Ovary (tissue), 7 donors: ENCODE measurements at regions not wholly inside any gene's neighbourhood (a gene's known extent, or its start where the extent isn't known, plus 50 kb on each side); places are given as distances from the start of the nearest gene placed in this dataset.

Experiments used
- DNase-seq, 5 donors: peaks; one replicate each; pipeline ENCODE4 v3.0.0-alpha.2; 2019 to 2020
- H3K27ac ChIP-seq, 2 donors: fragments of 200-600 bp; one replicate each; pipeline versions ENCODE4 v1.5.1 to v1.8.0; 2019 to 2022
- H3K27me3 ChIP-seq: fragments of 200-600 bp; one replicate; pipeline ENCODE4 v1.8.0; 2022
- H3K36me3 ChIP-seq: fragments of 200-600 bp; sonication (generic); one replicate; pipeline ENCODE4 v1.5.1; 2019
- H3K4me1 ChIP-seq: one replicate; pipeline ENCODE4 v1.8.1; 2013; ENCODE audit warnings: mild to moderate bottlenecking, moderate library complexity; ENCODE audit not compliant: insufficient read depth
- H3K4me3 ChIP-seq: fragments of 200-600 bp; sonication (generic); one replicate; pipeline ENCODE4 v1.5.1; 2017
- H3K9me3 ChIP-seq, 2 donors: fragments of 200-600 bp in 1 of 2; sonication (generic) in 1 of 2; one replicate each; pipeline versions ENCODE4 v1.5.1 to v1.8.1; 2013 to 2019; ENCODE audit warnings: mild to moderate bottlenecking in 1 of 2, moderate library complexity in 1 of 2
- EP300 ChIP-seq: sonication (generic); formaldehyde crosslinking; IDR thresholded peaks from one replicate; pipeline ENCODE4 v1.6.1; 2017; ENCODE audit warnings: antibody characterized with exemption
- POLR2A ChIP-seq: fragments of 450-650 bp; IDR thresholded peaks from one replicate; pipeline ENCODE4 v1.6.1; 2017; ENCODE audit warnings: antibody characterized with exemption, mild to moderate bottlenecking, moderate library complexity
- WGBS, 3 donors: extraction: QIAGEN DNeasy Blood & Tissue Kit in 1 of 3; methylation state at CpG; one replicate each; pipeline versions ENCODE4 v1.1.5 to v1.1.7; 2013 to 2017; 5-methylcytosine and 5-hydroxymethylcytosine counted together
- intact Hi-C, 4 donors: fragments of 100-400 bp; cut with DNase I; formaldehyde crosslinking; loops; one replicate each; pipeline versions ENCODE4 v1.11.0 to v1.15.1; 2022 to 2023
- TF ChIP-seq, protein P1 (sequence below), 3 donors: fragments of 450-650 bp in 2 of 3; fragments of 200-600 bp in 1 of 3; IDR thresholded peaks; one replicate each; pipeline versions ENCODE4 v1.5.1 to v1.8.0; 2016 to 2022; ENCODE audit warnings: antibody characterized with exemption in 3 of 3, mild to moderate bottlenecking in 1 of 3
- donor health status: DM: no; HTN: no; CAD: no; lungs with moderate emphysema.
- donor health status: DM: no; HTN: no; CAD: no.
- donor health status: Bipolar disorder and iron deficiency.
- donor health status: DM: no; HTN: no; CAD: no.
- donor health status: DM: yes; HTN: yes; CAD: no.

DNA sequence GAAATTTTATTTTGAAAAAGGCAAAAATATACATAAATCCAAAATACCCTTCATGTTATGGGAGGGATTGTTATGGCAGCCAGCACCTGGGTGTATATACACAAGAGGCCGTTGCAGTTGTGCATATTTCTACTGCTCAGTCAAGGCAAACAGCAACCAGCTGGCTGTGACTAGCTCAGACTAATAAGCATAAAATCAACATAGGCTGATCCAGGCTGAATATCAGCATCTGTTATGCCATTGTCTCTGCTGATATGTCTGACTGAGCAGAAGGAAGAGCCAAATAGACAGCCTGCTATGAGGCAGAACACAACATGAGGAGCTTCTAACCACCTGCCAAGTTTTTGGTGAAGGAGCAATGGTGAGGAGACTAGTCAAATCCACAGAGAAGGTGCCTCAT is 457.5 kb upstream of the ALCAM start:
- no peak overlapping the region for H3K27ac ChIP-seq
- H3K27me3 ChIP-seq, result no peaks in the 10 kb centered on the region
- DNase-seq, result no peak
- TF ChIP-seq EP300, result no peak
- no peak for TF ChIP-seq POLR2A
- TF ChIP-seq, protein P1, sequence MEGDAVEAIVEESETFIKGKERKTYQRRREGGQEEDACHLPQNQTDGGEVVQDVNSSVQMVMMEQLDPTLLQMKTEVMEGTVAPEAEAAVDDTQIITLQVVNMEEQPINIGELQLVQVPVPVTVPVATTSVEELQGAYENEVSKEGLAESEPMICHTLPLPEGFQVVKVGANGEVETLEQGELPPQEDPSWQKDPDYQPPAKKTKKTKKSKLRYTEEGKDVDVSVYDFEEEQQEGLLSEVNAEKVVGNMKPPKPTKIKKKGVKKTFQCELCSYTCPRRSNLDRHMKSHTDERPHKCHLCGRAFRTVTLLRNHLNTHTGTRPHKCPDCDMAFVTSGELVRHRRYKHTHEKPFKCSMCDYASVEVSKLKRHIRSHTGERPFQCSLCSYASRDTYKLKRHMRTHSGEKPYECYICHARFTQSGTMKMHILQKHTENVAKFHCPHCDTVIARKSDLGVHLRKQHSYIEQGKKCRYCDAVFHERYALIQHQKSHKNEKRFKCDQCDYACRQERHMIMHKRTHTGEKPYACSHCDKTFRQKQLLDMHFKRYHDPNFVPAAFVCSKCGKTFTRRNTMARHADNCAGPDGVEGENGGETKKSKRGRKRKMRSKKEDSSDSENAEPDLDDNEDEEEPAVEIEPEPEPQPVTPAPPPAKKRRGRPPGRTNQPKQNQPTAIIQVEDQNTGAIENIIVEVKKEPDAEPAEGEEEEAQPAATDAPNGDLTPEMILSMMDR (IDR thresholded peaks at IDR 0.05), result no peak
- 3 to 7% (median 6%) methylated on average over 1 of the region's 1 CpG for WGBS, 3 donors
- H3K4me1 ChIP-seq, result peaks cover 4% of the 10 kb centered on the region
- H3K9me3 ChIP-seq, result no peaks in the 10 kb centered on the region
- no peaks in the 10 kb centered on the region for H3K36me3 ChIP-seq
- intact Hi-C loops, result no loop called here
- no peak overlapping the region for H3K4me3 ChIP-seq

DNA sequence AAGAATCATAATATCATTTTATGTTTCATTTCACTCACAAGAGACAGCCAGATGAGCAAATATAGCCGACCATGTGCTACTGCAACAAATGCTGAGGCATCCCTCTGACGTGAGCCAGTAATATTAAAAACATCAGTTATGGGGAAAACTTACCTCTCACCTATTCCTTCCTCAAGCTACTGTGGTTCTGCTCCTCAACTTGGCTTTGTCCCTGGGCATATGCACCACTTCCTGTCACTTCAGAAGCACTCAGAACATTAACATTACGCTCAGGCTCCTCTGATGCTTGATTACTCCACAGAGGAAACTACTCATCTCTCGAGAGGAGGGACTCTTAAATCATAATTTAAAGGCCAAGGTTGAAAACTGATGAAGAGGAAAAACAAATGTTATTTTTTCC is 457.0 kb upstream of the ALCAM start:
- intact Hi-C loops, result no loop called here

DNA sequence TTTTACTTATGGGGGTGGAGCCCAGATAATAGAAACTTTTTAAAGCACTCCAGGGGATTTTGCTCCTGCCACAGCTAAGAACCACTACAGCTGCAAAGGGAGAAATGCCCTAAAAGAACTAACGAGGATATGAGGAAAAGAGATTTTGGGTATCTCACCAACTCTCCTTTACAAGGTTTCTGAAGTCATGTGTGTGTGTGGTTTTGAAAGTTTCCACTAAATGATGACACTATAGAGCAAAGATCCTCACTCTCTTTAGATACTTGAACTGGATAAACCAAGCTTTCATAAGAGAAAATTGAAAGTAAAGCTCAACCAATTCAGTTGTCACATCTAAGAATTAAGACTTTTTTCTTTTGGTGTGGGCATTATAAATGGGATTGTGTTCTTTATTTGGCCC is 455.3 kb upstream of the ALCAM start:
- no peak for TF ChIP-seq EP300
- no peak for TF ChIP-seq POLR2A
- TF ChIP-seq, protein P1 (IDR thresholded peaks at IDR 0.05), result no peak
- Histone ChIP-seq H3K9me3 (no peaks in the 10 kb centered on the region), H3K4me3 (no peak overlapping the region), H3K36me3 (no peaks in the 10 kb centered on the region), H3K27me3 (no peaks in the 10 kb centered on the region), H3K4me1 (peaks cover 4% of the 10 kb centered on the region), H3K27ac (no peak overlapping the region)
- no peak for DNase-seq
- intact Hi-C loops, result no loop called here
- 34 to 42% (median 40%) methylated on average over 1 of the region's 1 CpG for whole genome bisulfite sequencing, 3 donors

More for the DNA sequence above, 457.0 kb upstream of the ALCAM start:
- peaks cover 4% of the 10 kb centered on the region for H3K4me1 ChIP-seq
- no peaks in the 10 kb centered on the region for H3K36me3 ChIP-seq
- TF ChIP-seq, protein P1 (IDR thresholded peaks at IDR 0.05), result no peak
- no peak for TF ChIP-seq EP300
- no peak for TF ChIP-seq POLR2A
- H3K4me3 ChIP-seq, result no peak overlapping the region
- H3K9me3 ChIP-seq, result no peaks in the 10 kb centered on the region
- WGBS, 3 donors, result 46 to 48% (median 46%) methylated on average over 4 of the region's 4 CpGs
- DNase-seq, result no peak
- no peaks in the 10 kb centered on the region for H3K27me3 ChIP-seq
- H3K27ac ChIP-seq, result no peak overlapping the region

DNA sequence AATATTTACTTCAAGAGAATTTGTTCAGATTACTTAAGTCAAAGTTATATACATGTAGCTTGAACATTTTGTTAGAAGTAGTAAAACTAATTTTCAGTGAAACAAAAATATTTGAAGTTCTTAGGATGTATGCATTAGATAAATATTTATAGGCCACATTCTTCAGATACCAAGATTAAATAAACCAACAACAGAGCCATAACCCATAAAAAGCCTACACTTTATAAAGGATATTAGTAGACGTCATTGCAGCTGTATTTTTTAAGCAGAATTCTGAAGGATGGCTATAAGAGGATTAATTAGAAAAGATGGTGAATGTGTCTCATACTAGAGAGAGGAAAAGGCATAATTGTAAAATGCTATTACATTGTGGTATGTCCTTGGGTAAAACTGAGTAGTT is 449.7 kb upstream of the ALCAM start:
- H3K27me3 ChIP-seq, result no peaks in the 10 kb centered on the region
- no peaks in the 10 kb centered on the region for H3K9me3 ChIP-seq
- intact Hi-C loops, result no loop called here
- no peak for TF ChIP-seq EP300
- TF ChIP-seq, protein P1 (IDR thresholded peaks at IDR 0.05), result no peak
- TF ChIP-seq POLR2A, result no peak
- WGBS, 3 donors, result 40 to 64% (median 55%) methylated on average over 1 of the region's 1 CpG
- no peaks in the 10 kb centered on the region for H3K36me3 ChIP-seq
- DNase-seq, result no peak
- no peak overlapping the region for H3K27ac ChIP-seq
- no peaks in the 10 kb centered on the region for H3K4me1 ChIP-seq
- H3K4me3 ChIP-seq, result no peak overlapping the region

DNA sequence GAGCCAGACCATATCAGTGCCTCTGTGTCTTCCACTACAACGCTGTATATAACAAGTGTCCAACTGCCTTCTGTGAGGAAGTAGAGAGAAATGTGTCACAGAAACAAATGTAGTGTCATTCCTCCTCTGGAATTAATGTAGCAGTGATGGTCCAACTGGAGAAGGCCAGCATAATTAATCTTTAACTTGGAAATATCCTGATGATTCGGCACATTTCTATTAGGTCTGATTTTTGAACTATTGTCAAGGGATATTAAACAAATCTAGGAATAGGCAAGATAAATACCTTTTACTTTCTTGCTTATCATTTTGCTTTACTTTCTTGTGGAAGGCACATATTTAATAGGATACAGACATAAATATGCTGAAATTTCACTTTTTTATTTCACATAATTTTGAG is 446.2 kb upstream of the ALCAM start:
- H3K27ac ChIP-seq, result no peak overlapping the region
- no peak overlapping the region for H3K4me3 ChIP-seq
- no peaks in the 10 kb centered on the region for H3K9me3 ChIP-seq
- 63 to 96% (median 95%) methylated on average over 2 of the region's 2 CpGs for WGBS, 3 donors
- H3K27me3 ChIP-seq, result no peaks in the 10 kb centered on the region
- TF ChIP-seq EP300, result no peak
- no peak for TF ChIP-seq POLR2A
- TF ChIP-seq, protein P1 (IDR thresholded peaks at IDR 0.05), result no peak
- intact Hi-C loops, result no loop called here
- H3K4me1 ChIP-seq, result no peaks in the 10 kb centered on the region
- no peak for DNase-seq
- H3K36me3 ChIP-seq, result no peaks in the 10 kb centered on the region
